CD8-positive, alpha-beta memory T cell (primary cell): ENCODE measurements at regions not wholly inside any gene's neighbourhood (a gene's known extent, or its start where the extent isn't known, plus 50 kb on each side); places are given as distances from the start of the nearest gene placed in this dataset.
A peak's percentile ranks its signal among the peaks of the same experiment; 100 is the strongest.

ENCODE experiments used
- CTCF ChIA-PET: fragments of 350-600 bp; sonication (Branson Sonifier 250); formaldehyde crosslinking; loops from one replicate; lab custom pipeline; 2021; ENCODE audit warnings: antibody characterized with exemption; lab: Charles Lee
- POLR2A ChIA-PET: fragments of 350-600 bp; sonication (Branson Sonifier 250); formaldehyde crosslinking; loops from one replicate; lab custom pipeline; 2021; ENCODE audit warnings: antibody characterized with exemption; lab: Charles Lee
- DNase-seq, 5 donors: peaks; one replicate each; pipeline versions ENCODE4 v3.0.0 to v3.0.0-alpha.2; 2020 to 2022; ENCODE audit warnings: mixed read lengths in 1 of 5
- H3K27ac ChIP-seq: one replicate; pipeline ENCODE4 v1.7.0; 2013; ENCODE audit warnings: low read depth, mild to moderate bottlenecking, low read length, moderate library complexity
- H3K27me3 ChIP-seq: 2 replicates; pipeline ENCODE4 v1.7.0; 2013; ENCODE audit warnings: low read length, mild to moderate bottlenecking; ENCODE audit not compliant: insufficient read depth, poor library complexity, severe bottlenecking
- H3K36me3 ChIP-seq: 2 replicates; pipeline ENCODE4 v1.7.0; 2013; ENCODE audit warnings: mild to moderate bottlenecking, low read length, moderate library complexity; ENCODE audit not compliant: insufficient read depth
- H3K4me1 ChIP-seq: 2 replicates; pipeline ENCODE4 v1.7.0; 2013; ENCODE audit warnings: mild to moderate bottlenecking, low read length, moderate library complexity; ENCODE audit not compliant: insufficient read depth
- H3K4me3 ChIP-seq: 2 replicates; pipeline ENCODE4 v1.7.0; 2013; ENCODE audit warnings: mild to moderate bottlenecking, low read length
- H3K9me3 ChIP-seq: 2 replicates; pipeline ENCODE4 v1.7.0; 2013; ENCODE audit warnings: mild to moderate bottlenecking, low read length
- H3K27ac Mint-ChIP-seq, 8 donors: one replicate each; pipeline ENCODE4 v1.8.0; 2020 to 2021; ENCODE audit warnings: mixed read lengths in 8 of 8, mild to moderate bottlenecking in 6 of 8, inconsistent platforms in 3 of 8, moderate library complexity in 3 of 8
- H3K27me3 Mint-ChIP-seq, 2 donors: one replicate each; pipeline ENCODE4 v1.8.0; 2020 to 2021; ENCODE audit warnings: mixed read lengths in 2 of 2, mild to moderate bottlenecking in 1 of 2, moderate library complexity in 1 of 2
- H3K36me3 Mint-ChIP-seq, 3 donors: one replicate each; pipeline ENCODE4 v1.8.0; 2020 to 2021; ENCODE audit warnings: mixed read lengths in 3 of 3, inconsistent platforms in 1 of 3, mild to moderate bottlenecking in 1 of 3
- H3K4me1 Mint-ChIP-seq, 3 donors: one replicate each; pipeline ENCODE4 v1.8.0; 2020 to 2021; ENCODE audit warnings: mixed read lengths in 3 of 3, inconsistent platforms in 1 of 3, mild to moderate bottlenecking in 1 of 3
- H3K4me3 Mint-ChIP-seq, 7 donors: one replicate each; pipeline ENCODE4 v1.8.0; 2020 to 2021; ENCODE audit warnings: mixed read lengths in 7 of 7, mild to moderate bottlenecking in 6 of 7, moderate library complexity in 4 of 7, inconsistent platforms in 2 of 7
- H3K9me3 Mint-ChIP-seq, 5 donors: one replicate each; pipeline ENCODE4 v1.8.0; 2020 to 2022; ENCODE audit warnings: mixed read lengths in 5 of 5, mild to moderate bottlenecking in 3 of 5, moderate library complexity in 2 of 5, inconsistent platforms in 1 of 5

GRCh38 chr2:167869200-167869599 lies 378.2 kb downstream of the STK39 start:
- H3K4me1 ChIP-seq: no peaks in the 10 kb centered on the region
- CTCF ChIA-PET: no interaction called here
- Mint-ChIP-seq H3K4me3 (no peak overlapping the region), H3K36me3 (no peaks in the 10 kb centered on the region), H3K4me1 (no peaks in the 10 kb centered on the region), H3K27ac (no peak overlapping the region), H3K27me3 (no peaks in the 10 kb centered on the region), H3K9me3 (no peaks in the 10 kb centered on the region)
- H3K27me3 ChIP-seq: no peaks in the 10 kb centered on the region
- H3K36me3 ChIP-seq: no peaks in the 10 kb centered on the region
- H3K27ac ChIP-seq: no peak overlapping the region
- no peak overlapping the region for H3K4me3 ChIP-seq
- H3K9me3 ChIP-seq: no peaks in the 10 kb centered on the region
- no peak for DNase-seq
- POLR2A ChIA-PET: no interaction called here

- ChIA-PET POLR2A (no interaction called here), CTCF (no interaction called here)
- Histone ChIP-seq H3K36me3 (no peaks in the 10 kb centered on the region), H3K27ac (no peak overlapping the region), H3K4me3 (no peak overlapping the region), H3K27me3 (no peaks in the 10 kb centered on the region), H3K9me3 (no peaks in the 10 kb centered on the region), H3K4me1 (no peaks in the 10 kb centered on the region)
- no peaks in the 10 kb centered on the region for H3K27me3 Mint-ChIP-seq
- no peak for DNase-seq
- H3K4me3 Mint-ChIP-seq: no peak overlapping the region
- no peaks in the 10 kb centered on the region for H3K9me3 Mint-ChIP-seq
- H3K27ac Mint-ChIP-seq: no peak overlapping the region
- no peaks in the 10 kb centered on the region for H3K4me1 Mint-ChIP-seq
- H3K36me3 Mint-ChIP-seq: no peaks in the 10 kb centered on the region
These were observed 384.0 kb downstream of the STK39 start for GRCh38 chr2:167863377-167863776.

GRCh38 chr2:167862782-167863181 lies 384.6 kb downstream of the STK39 start:
- Mint-ChIP-seq H3K4me3 (peak overlapping the region in 1 of 7 donors; percentile 40), H3K27me3 (no peaks in the 10 kb centered on the region), H3K27ac (no peak overlapping the region), H3K4me1 (no peaks in the 10 kb centered on the region), H3K36me3 (no peaks in the 10 kb centered on the region), H3K9me3 (no peaks in the 10 kb centered on the region)
- Histone ChIP-seq H3K36me3 (no peaks in the 10 kb centered on the region), H3K9me3 (no peaks in the 10 kb centered on the region), H3K27ac (no peak overlapping the region), H3K27me3 (no peaks in the 10 kb centered on the region), H3K4me1 (no peaks in the 10 kb centered on the region), H3K4me3 (no peak overlapping the region)
- ChIA-PET CTCF (no interaction called here), POLR2A (no interaction called here)
- no peak for DNase-seq

- Histone ChIP-seq H3K27ac (no peak overlapping the region), H3K27me3 (no peaks in the 10 kb centered on the region), H3K4me3 (no peak overlapping the region), H3K4me1 (no peaks in the 10 kb centered on the region), H3K36me3 (no peaks in the 10 kb centered on the region), H3K9me3 (no peaks in the 10 kb centered on the region)
- Mint-ChIP-seq H3K9me3 (no peaks in the 10 kb centered on the region), H3K4me3 (no peak overlapping the region), H3K27ac (peak overlapping the region in 1 of 8 donors; percentile 59), H3K4me1 (no peaks in the 10 kb centered on the region), H3K36me3 (no peaks in the 10 kb centered on the region), H3K27me3 (no peaks in the 10 kb centered on the region)
- ChIA-PET CTCF (no interaction called here), POLR2A (no interaction called here)
- no peak for DNase-seq
These were observed 385.1 kb downstream of the STK39 start for GRCh38 chr2:167862296-167862695.

GRCh38 chr2:167861574-167862193 lies 385.7 kb downstream of the STK39 start:
- no peak overlapping the region for H3K27ac Mint-ChIP-seq
- H3K27me3 ChIP-seq: no peaks in the 10 kb centered on the region
- H3K4me1 Mint-ChIP-seq: no peaks in the 10 kb centered on the region
- no peaks in the 10 kb centered on the region for H3K4me1 ChIP-seq
- H3K9me3 Mint-ChIP-seq: no peaks in the 10 kb centered on the region
- no peak overlapping the region for H3K27ac ChIP-seq
- H3K4me3 ChIP-seq: no peak overlapping the region
- H3K4me3 Mint-ChIP-seq: no peak overlapping the region
- ChIA-PET POLR2A (no interaction called here), CTCF (no interaction called here)
- H3K9me3 ChIP-seq: no peaks in the 10 kb centered on the region
- DNase-seq: no peak
- no peaks in the 10 kb centered on the region for H3K36me3 ChIP-seq
- H3K36me3 Mint-ChIP-seq: no peaks in the 10 kb centered on the region
- H3K27me3 Mint-ChIP-seq: no peaks in the 10 kb centered on the region

- H3K9me3 Mint-ChIP-seq: no peaks in the 10 kb centered on the region
These were observed 387.3 kb downstream of the STK39 start for GRCh38 chr2:167860082-167860481.

GRCh38 chr2:167859676-167860075 lies 387.7 kb downstream of the STK39 start:
- H3K4me1 ChIP-seq: no peaks in the 10 kb centered on the region
- no peaks in the 10 kb centered on the region for H3K27me3 ChIP-seq
- no peak for DNase-seq
- Mint-ChIP-seq H3K4me3 (no peak overlapping the region), H3K9me3 (no peaks in the 10 kb centered on the region), H3K4me1 (no peaks in the 10 kb centered on the region), H3K36me3 (no peaks in the 10 kb centered on the region), H3K27ac (no peak overlapping the region), H3K27me3 (no peaks in the 10 kb centered on the region)
- ChIA-PET POLR2A (no interaction called here), CTCF (no interaction called here)
- no peaks in the 10 kb centered on the region for H3K36me3 ChIP-seq
- H3K4me3 ChIP-seq: no peak overlapping the region
- no peaks in the 10 kb centered on the region for H3K9me3 ChIP-seq
- no peak overlapping the region for H3K27ac ChIP-seq

More at GRCh38 chr2:167860082-167860481, 387.3 kb downstream of the STK39 start:
- no peaks in the 10 kb centered on the region for H3K4me1 Mint-ChIP-seq
- Histone ChIP-seq H3K9me3 (no peaks in the 10 kb centered on the region), H3K36me3 (no peaks in the 10 kb centered on the region), H3K27me3 (no peaks in the 10 kb centered on the region), H3K4me3 (no peak overlapping the region), H3K4me1 (no peaks in the 10 kb centered on the region), H3K27ac (no peak overlapping the region)
- DNase-seq: no peak
- ChIA-PET POLR2A (no interaction called here), CTCF (no interaction called here)
- H3K4me3 Mint-ChIP-seq: no peak overlapping the region
- H3K36me3 Mint-ChIP-seq: no peaks in the 10 kb centered on the region
- no peak overlapping the region for H3K27ac Mint-ChIP-seq
- no peaks in the 10 kb centered on the region for H3K27me3 Mint-ChIP-seq

GRCh38 chr2:167858086-167858485 lies 389.3 kb downstream of the STK39 start:
- Mint-ChIP-seq H3K9me3 (no peaks in the 10 kb centered on the region), H3K27ac (no peak overlapping the region), H3K36me3 (no peaks in the 10 kb centered on the region), H3K4me1 (no peaks in the 10 kb centered on the region), H3K27me3 (peaks cover 0 to 3% of the 10 kb centered on the region in 2 donors), H3K4me3 (no peak overlapping the region)
- H3K4me3 ChIP-seq: no peak overlapping the region
- H3K36me3 ChIP-seq: no peaks in the 10 kb centered on the region
- ChIA-PET CTCF (no interaction called here), POLR2A (no interaction called here)
- H3K4me1 ChIP-seq: no peaks in the 10 kb centered on the region
- no peaks in the 10 kb centered on the region for H3K27me3 ChIP-seq
- no peaks in the 10 kb centered on the region for H3K9me3 ChIP-seq
- no peak for DNase-seq
- no peak overlapping the region for H3K27ac ChIP-seq

- Mint-ChIP-seq H3K36me3 (no peaks in the 10 kb centered on the region), H3K4me1 (no peaks in the 10 kb centered on the region), H3K27ac (peak overlapping the region in 1 of 8 donors; percentile 15), H3K4me3 (no peak overlapping the region), H3K27me3 (peaks cover 0 to 3% of the 10 kb centered on the region in 2 donors), H3K9me3 (no peaks in the 10 kb centered on the region)
- DNase-seq: no peak
- H3K36me3 ChIP-seq: no peaks in the 10 kb centered on the region
- H3K9me3 ChIP-seq: no peaks in the 10 kb centered on the region
- no peak overlapping the region for H3K4me3 ChIP-seq
- H3K27me3 ChIP-seq: no peaks in the 10 kb centered on the region
- CTCF ChIA-PET: no interaction called here
- POLR2A ChIA-PET: no interaction called here
- H3K27ac ChIP-seq: no peak overlapping the region
- H3K4me1 ChIP-seq: no peaks in the 10 kb centered on the region
These were observed 390.0 kb downstream of the STK39 start for GRCh38 chr2:167857416-167857815.
